OCI-LY7 (cell line): ENCODE measurements at regions not wholly inside any gene's neighbourhood (a gene's known extent, or its start where the extent isn't known, plus 50 kb on each side); places are given as distances from the start of the nearest gene placed in this dataset.

Source experiments
- BruUV-seq: library from RNA; stranded (reverse); fragments of 400-500 nt; replicated peaks from 2 replicates; lab custom pipeline; 2021; lab: Mats Ljungman, UMichigan
- CTCF ChIA-PET: fragments of 300-600 bp; sonication (Branson Sonifier 250); formaldehyde crosslinking; loops from one replicate; lab custom pipeline; 2022; ENCODE audit warnings: antibody characterized with exemption; ENCODE audit not compliant: unreplicated experiment; lab: Charles Lee
- POLR2A ChIA-PET: fragments of 300-600 bp; sonication (Branson Sonifier 250); formaldehyde crosslinking; loops from one replicate; lab custom pipeline; 2022; ENCODE audit warnings: antibody characterized with exemption; lab: Charles Lee
- DNase-seq: peaks from one replicate; pipeline ENCODE4 v3.0.0-alpha.2; 2015; ENCODE audit warnings: low spot score
- H2AFZ ChIP-seq: fragments of 200-600 bp; sonication (generic), shearing (Covaris generic); 2 replicates; pipeline ENCODE4 v1.6.1; 2014; ENCODE audit warnings: mild to moderate bottlenecking, antibody characterized with exemption, low read length, moderate library complexity
- H3K27ac ChIP-seq: fragments of 200-600 bp; sonication (generic); 2 replicates; pipeline ENCODE4 v1.5.1; 2014; ENCODE audit warnings: mixed run types, low read depth, mild to moderate bottlenecking, moderate library complexity, low read length, inconsistent platforms; ENCODE audit not compliant: poor library complexity, severe bottlenecking
- H3K36me3 ChIP-seq: fragments of 200-600 bp; sonication (generic); 2 replicates; pipeline ENCODE4 v1.6.1; 2014; ENCODE audit warnings: mild to moderate bottlenecking, antibody characterized with exemption, low read length, moderate library complexity, mixed read lengths; ENCODE audit not compliant: insufficient read depth
- H3K4me1 ChIP-seq: fragments of 200-600 bp; sonication (generic); 2 replicates; pipeline ENCODE4 v1.5.1; 2014; ENCODE audit warnings: mild to moderate bottlenecking, low read length; ENCODE audit not compliant: insufficient read depth, poor library complexity, severe bottlenecking
- H3K4me2 ChIP-seq: fragments of 200-600 bp; sonication (generic); 2 replicates; pipeline ENCODE4 v1.6.1; 2014; ENCODE audit warnings: mild to moderate bottlenecking, low read length
- H3K4me3 ChIP-seq: fragments of 200-600 bp; sonication (generic); 2 replicates; pipeline ENCODE4 v1.5.1; 2014; ENCODE audit warnings: mild to moderate bottlenecking, low read depth, low read length; ENCODE audit not compliant: poor library complexity, severe bottlenecking
- H3K79me2 ChIP-seq: fragments of 200-600 bp; sonication (generic); 2 replicates; pipeline ENCODE4 v1.6.1; 2016; ENCODE audit warnings: low read depth, mild to moderate bottlenecking, low read length, moderate library complexity, mixed read lengths; ENCODE audit not compliant: insufficient read depth
- H3K9me2 ChIP-seq: fragments of 200-600 bp; sonication (generic); 2 replicates; pipeline ENCODE4 v1.6.1; 2016; ENCODE audit warnings: mild to moderate bottlenecking, low read length, mixed read lengths; ENCODE audit not compliant: insufficient read depth
- H3K9me3 ChIP-seq: fragments of 200-600 bp; sonication (generic); 2 replicates; pipeline ENCODE4 v1.6.1; 2014; ENCODE audit warnings: mild to moderate bottlenecking, mixed run types, low read length, mixed read lengths
- H4K20me1 ChIP-seq: fragments of 200-600 bp; sonication (generic); 2 replicates; pipeline ENCODE4 v1.6.1; 2014; ENCODE audit warnings: mild to moderate bottlenecking, antibody characterized with exemption, low read length, moderate library complexity, mixed read lengths; ENCODE audit not compliant: insufficient read depth
- CTCF ChIP-seq: fragments of 200-600 bp; sonication (generic); conservative IDR thresholded peaks from 2 replicates; pipeline ENCODE4 v1.5.1; 2014; ENCODE audit warnings: mild to moderate bottlenecking, antibody characterized with exemption, low read length, moderate library complexity, mixed read lengths
- EZH2phosphoT487 ChIP-seq: fragments of 200-600 bp; sonication (generic); IDR thresholded peaks from 2 replicates; pipeline ENCODE4 v1.6.1; 2018; ENCODE audit warnings: low read depth, borderline replicate concordance, mild to moderate bottlenecking, mixed run types, antibody characterized with exemption, low read length, moderate library complexity, mixed read lengths
- intact Hi-C: fragments of 100-400 bp; cut with micrococcal nuclease; formaldehyde crosslinking; loops from one replicate; pipeline ENCODE4 v1.10.0; 2022; ENCODE audit not compliant: unreplicated experiment

DNA sequence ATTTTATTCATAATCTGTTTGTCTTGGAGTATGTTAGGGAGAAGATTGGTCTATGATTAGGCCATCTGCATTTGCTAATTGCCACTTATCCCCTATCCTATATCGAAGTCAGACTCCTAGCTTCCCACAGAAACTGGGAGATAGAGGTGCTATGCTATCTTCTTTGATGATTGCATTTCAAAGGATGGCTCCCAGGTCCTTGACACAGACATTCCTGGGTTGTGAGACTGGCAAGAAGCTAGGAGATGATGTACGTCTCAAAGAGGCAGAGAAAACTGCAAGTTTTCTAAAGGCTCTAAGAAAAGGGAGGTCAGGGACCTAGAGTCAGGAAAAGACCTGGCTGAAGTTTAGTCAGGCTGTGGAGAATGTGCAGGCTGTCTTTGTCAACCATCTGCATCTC is 1251.9 kb downstream of the PCDH17 start:
- POLR2A ChIA-PET, result interaction anchor here (0.8 to 1.1 kb wide), 2 partner anchors 9 to 35 kb away, joined by 4 to 5 read pairs; no protein-coding TSS in a partner anchor
- H3K9me2 ChIP-seq, result no peaks in the 10 kb centered on the region
- TF ChIP-seq CTCF (no peak), EZH2phosphoT487 (no peak)
- no peaks in the 10 kb centered on the region for H4K20me1 ChIP-seq
- no peak overlapping the region for H3K4me3 ChIP-seq
- no peak overlapping the region for H3K27ac ChIP-seq
- no peak for DNase-seq
- H3K36me3 ChIP-seq, result no peaks in the 10 kb centered on the region
- H3K4me1 ChIP-seq, result no peaks in the 10 kb centered on the region
- no peak overlapping the region for H2AFZ ChIP-seq
- intact Hi-C loops, result no loop called here
- BruUV-seq, result no TSS peak
- CTCF ChIA-PET, result no interaction called here
- H3K4me2 ChIP-seq, result no peak overlapping the region
- H3K9me3 ChIP-seq, result no peaks in the 10 kb centered on the region
- no peaks in the 10 kb centered on the region for H3K79me2 ChIP-seq

GRCh38 chr13:58884353-58885209 is 1253.0 kb downstream of the PCDH17 start:
- H3K4me3 ChIP-seq, result no peak overlapping the region
- H3K9me2 ChIP-seq, result no peaks in the 10 kb centered on the region
- H4K20me1 ChIP-seq, result no peaks in the 10 kb centered on the region
- no TSS peak for BruUV-seq
- ChIA-PET CTCF (no interaction called here), POLR2A (interaction anchor here (0.6 to 1.0 kb wide), 3 partner anchors 11 to 89 kb away, joined by 3 to 6 read pairs (median 3); no protein-coding TSS in a partner anchor)
- no peak overlapping the region for H3K4me2 ChIP-seq
- H3K9me3 ChIP-seq, result no peaks in the 10 kb centered on the region
- H2AFZ ChIP-seq, result no peak overlapping the region
- intact Hi-C loops, result no loop called here
- TF ChIP-seq EZH2phosphoT487 (no peak), CTCF (no peak)
- no peak overlapping the region for H3K27ac ChIP-seq
- no peaks in the 10 kb centered on the region for H3K4me1 ChIP-seq
- DNase-seq, result no peak
- no peaks in the 10 kb centered on the region for H3K79me2 ChIP-seq
- H3K36me3 ChIP-seq, result no peaks in the 10 kb centered on the region

DNA sequence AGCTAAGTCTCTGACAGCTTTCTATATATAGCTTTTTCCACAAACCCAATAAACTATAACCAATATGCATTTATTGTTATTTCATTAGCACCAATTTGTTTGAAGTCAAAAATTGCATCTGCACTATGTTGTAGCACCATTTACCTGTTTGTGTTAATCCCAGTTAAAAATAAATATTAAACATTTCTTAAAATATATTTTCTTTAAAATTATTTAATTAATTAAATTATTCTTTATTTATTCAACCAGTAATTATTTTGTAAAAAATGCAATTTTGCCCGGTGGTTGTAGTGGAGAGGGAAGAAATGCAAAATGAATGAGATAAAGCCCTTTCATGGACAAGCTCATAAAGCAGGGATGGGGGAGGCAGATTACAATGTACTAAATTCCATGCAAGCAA is 1257.9 kb downstream of the PCDH17 start:
- CTCF ChIA-PET, result no interaction called here
- no peak overlapping the region for H3K4me2 ChIP-seq
- H3K4me3 ChIP-seq, result no peak overlapping the region
- no peaks in the 10 kb centered on the region for H3K9me2 ChIP-seq
- no peaks in the 10 kb centered on the region for H3K79me2 ChIP-seq
- DNase-seq, result no peak
- no peak overlapping the region for H2AFZ ChIP-seq
- no peaks in the 10 kb centered on the region for H3K4me1 ChIP-seq
- no peaks in the 10 kb centered on the region for H3K9me3 ChIP-seq
- H4K20me1 ChIP-seq, result no peaks in the 10 kb centered on the region
- TF ChIP-seq CTCF (no peak), EZH2phosphoT487 (no peak)
- BruUV-seq, result no TSS peak
- POLR2A ChIA-PET, result interaction anchor here (0.5 to 1.6 kb wide), 5 partner anchors 10 to 52 kb away, joined by 3 to 6 read pairs (median 3); no protein-coding TSS in a partner anchor
- no peak overlapping the region for H3K27ac ChIP-seq
- H3K36me3 ChIP-seq, result no peaks in the 10 kb centered on the region
- intact Hi-C loops, result no loop called here
